Gastrocnemius medialis (tissue), 4 donors: ENCODE measurements at regions not wholly inside any gene's neighbourhood (a gene's known extent, or its start where the extent isn't known, plus 50 kb on each side); places are given as distances from the start of the nearest gene placed in this dataset.

Experiments
- POLR2A ChIP-seq, 2 donors: fragments of 450-650 bp; IDR thresholded peaks; one replicate each; pipeline ENCODE4 v1.6.1; 2017; ENCODE audit warnings: antibody characterized with exemption in 2 of 2, mild to moderate bottlenecking in 2 of 2, moderate library complexity in 2 of 2
- TF ChIP-seq, protein P1 (sequence below), 5 experiments: fragments of 450-650 bp in 3 of 5; fragments of 200-600 bp in 2 of 5; sonication (generic) in 2 of 5; IDR thresholded peaks in 4 of 5; conservative IDR thresholded peaks in 1 of 5; 1 replicate in 4 of 5; 2 replicates in 1 of 5; pipeline ENCODE4 v1.5.1; 2016 to 2019; ENCODE audit warnings: antibody characterized with exemption in 5 of 5, mild to moderate bottlenecking in 3 of 5, moderate library complexity in 3 of 5

DNA sequence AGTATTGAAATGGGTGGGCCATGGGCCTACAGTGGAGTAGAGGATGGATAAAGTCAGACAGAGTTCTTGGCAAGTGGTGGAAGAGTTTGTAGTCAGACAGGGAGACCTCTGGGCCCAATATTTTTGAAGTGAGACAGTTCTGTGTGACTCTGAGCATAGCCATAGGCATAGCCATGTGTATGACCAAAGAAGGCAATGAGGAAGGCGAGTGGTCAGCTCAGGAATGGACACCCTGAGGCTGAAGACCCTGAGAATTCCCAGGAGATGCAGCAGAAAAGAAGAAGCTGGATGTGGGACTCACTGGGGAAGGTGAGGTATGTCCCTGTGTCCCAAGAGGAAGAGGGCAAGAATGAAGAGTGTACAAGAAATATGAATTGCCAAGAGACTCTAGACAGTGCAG lies 210.6 kb upstream of the IRF2BP2 start:
- TF ChIP-seq, protein P1, sequence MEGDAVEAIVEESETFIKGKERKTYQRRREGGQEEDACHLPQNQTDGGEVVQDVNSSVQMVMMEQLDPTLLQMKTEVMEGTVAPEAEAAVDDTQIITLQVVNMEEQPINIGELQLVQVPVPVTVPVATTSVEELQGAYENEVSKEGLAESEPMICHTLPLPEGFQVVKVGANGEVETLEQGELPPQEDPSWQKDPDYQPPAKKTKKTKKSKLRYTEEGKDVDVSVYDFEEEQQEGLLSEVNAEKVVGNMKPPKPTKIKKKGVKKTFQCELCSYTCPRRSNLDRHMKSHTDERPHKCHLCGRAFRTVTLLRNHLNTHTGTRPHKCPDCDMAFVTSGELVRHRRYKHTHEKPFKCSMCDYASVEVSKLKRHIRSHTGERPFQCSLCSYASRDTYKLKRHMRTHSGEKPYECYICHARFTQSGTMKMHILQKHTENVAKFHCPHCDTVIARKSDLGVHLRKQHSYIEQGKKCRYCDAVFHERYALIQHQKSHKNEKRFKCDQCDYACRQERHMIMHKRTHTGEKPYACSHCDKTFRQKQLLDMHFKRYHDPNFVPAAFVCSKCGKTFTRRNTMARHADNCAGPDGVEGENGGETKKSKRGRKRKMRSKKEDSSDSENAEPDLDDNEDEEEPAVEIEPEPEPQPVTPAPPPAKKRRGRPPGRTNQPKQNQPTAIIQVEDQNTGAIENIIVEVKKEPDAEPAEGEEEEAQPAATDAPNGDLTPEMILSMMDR (IDR thresholded peaks at IDR 0.05 in 4 of 5, conservative IDR thresholded peaks at IDR 0.05 in 1 of 5), result no peak
- no peak for TF ChIP-seq POLR2A (IDR thresholded peaks at IDR 0.05)
